Small intestine (tissue), 7 donors: ENCODE measurements at regions not wholly inside any gene's neighbourhood (a gene's known extent, or its start where the extent isn't known, plus 50 kb on each side); places are given as distances from the start of the nearest gene placed in this dataset.

Source experiments
- DNase-seq, 2 donors: peaks; one replicate each; pipeline versions ENCODE4 v3.0.0 to v3.0.0-alpha.2; 2013
- FAIRE-seq: peaks from 2 replicates; lab custom pipeline; 2012; peaks lifted over from hg19 to GRCh38; lab: Jason Lieb, UNC
- H3K27ac ChIP-seq, 3 donors: one replicate each; pipeline ENCODE4 v1.5.1; 2013; ENCODE audit warnings: low read length in 2 of 3, mild to moderate bottlenecking in 2 of 3, control low read depth in 1 of 3, inconsistent platforms in 1 of 3, low read depth in 1 of 3, moderate library complexity in 1 of 3
- H3K27me3 ChIP-seq, 3 donors: one replicate each; pipeline ENCODE4 v1.6.1; 2013; ENCODE audit warnings: low read length in 3 of 3, inconsistent platforms in 1 of 3; ENCODE audit not compliant: control insufficient read depth in 3 of 3, insufficient read depth in 3 of 3
- H3K36me3 ChIP-seq, 3 donors: one replicate each; pipeline ENCODE4 v1.6.1; 2013; ENCODE audit warnings: low read length in 3 of 3, inconsistent platforms in 1 of 3, low read depth in 1 of 3, mild to moderate bottlenecking in 1 of 3, moderate library complexity in 1 of 3; ENCODE audit not compliant: control insufficient read depth in 3 of 3, insufficient read depth in 2 of 3
- H3K4me1 ChIP-seq, 3 donors: one replicate each; pipeline ENCODE4 v1.6.1; 2013; ENCODE audit warnings: low read length in 2 of 3, inconsistent platforms in 1 of 3, low read depth in 1 of 3, mild to moderate bottlenecking in 1 of 3, moderate library complexity in 1 of 3; ENCODE audit not compliant: control insufficient read depth in 3 of 3, insufficient read depth in 2 of 3
- H3K4me3 ChIP-seq, 3 donors: one replicate each; pipeline ENCODE4 v1.5.1; 2013; ENCODE audit warnings: low read length in 3 of 3, control low read depth in 1 of 3, inconsistent platforms in 1 of 3, low read depth in 1 of 3, mild to moderate bottlenecking in 1 of 3, moderate library complexity in 1 of 3
- H3K9me3 ChIP-seq, 2 donors: one replicate each; pipeline ENCODE4 v1.6.1; 2013; ENCODE audit warnings: low read depth in 1 of 2, low read length in 1 of 2; ENCODE audit not compliant: control insufficient read depth in 2 of 2, insufficient read depth in 1 of 2
- WGBS, 3 donors: extraction: QIAGEN DNeasy Blood & Tissue Kit; methylation state at CpG; one replicate each; pipeline ENCODE4 v1.1.7; 2013; 5-methylcytosine and 5-hydroxymethylcytosine counted together
- donor health status: healthy with polysubstance abuse.
- donor health status: control.
- donor health status: control.
- donor health status: Bipolar disorder and iron deficiency.
- donor health status: healthy.

GRCh38 chr2:144032566-144032965, 487.4 kb downstream of the ZEB2 start:
- H3K9me3 ChIP-seq: no peaks in the 10 kb centered on the region
- FAIRE-seq (no peak), DNase-seq (no peak)
- no peak overlapping the region for H3K4me3 ChIP-seq
- no peak overlapping the region for H3K27ac ChIP-seq
- no peaks in the 10 kb centered on the region for H3K36me3 ChIP-seq
- H3K4me1 ChIP-seq: no peaks in the 10 kb centered on the region
- H3K27me3 ChIP-seq: no peaks in the 10 kb centered on the region

GRCh38 chr2:144030791-144031190, 489.1 kb downstream of the ZEB2 start:
- Histone ChIP-seq H3K4me3 (no peak overlapping the region), H3K36me3 (no peaks in the 10 kb centered on the region), H3K4me1 (no peaks in the 10 kb centered on the region), H3K9me3 (no peaks in the 10 kb centered on the region), H3K27ac (no peak overlapping the region), H3K27me3 (no peaks in the 10 kb centered on the region)
- no peak for DNase-seq
- FAIRE-seq: no peak
- WGBS, 3 donors: 81 to 90% (median 87%) methylated on average over 5 of the region's 5 CpGs

- Histone ChIP-seq H3K27ac (no peak overlapping the region), H3K36me3 (no peaks in the 10 kb centered on the region), H3K4me3 (no peak overlapping the region), H3K4me1 (no peaks in the 10 kb centered on the region), H3K27me3 (no peaks in the 10 kb centered on the region), H3K9me3 (peaks cover 0 to 1% of the 10 kb centered on the region in 2 donors)
- DNase-seq: no peak
- FAIRE-seq: no peak
- 42 to 63% (median 54%) methylated on average over 4 of the region's 4 CpGs for WGBS, 3 donors
Observed at GRCh38 chr2:144027593-144027992, 492.3 kb downstream of the ZEB2 start.

GRCh38 chr2:144026753-144027152, 493.2 kb downstream of the ZEB2 start:
- WGBS, 3 donors: 82 to 97% (median 95%) methylated on average over 1 of the region's 1 CpG
- H3K4me1 ChIP-seq: no peaks in the 10 kb centered on the region
- no peaks in the 10 kb centered on the region for H3K27me3 ChIP-seq
- no peak for DNase-seq
- H3K9me3 ChIP-seq: peaks cover 0 to 9% of the 10 kb centered on the region in 2 donors
- H3K4me3 ChIP-seq: no peak overlapping the region
- no peak overlapping the region for H3K27ac ChIP-seq
- no peak for FAIRE-seq
- H3K36me3 ChIP-seq: no peaks in the 10 kb centered on the region

- WGBS, 3 donors: 93 to 95% (median 95%) methylated on average over 6 of the region's 6 CpGs
- H3K4me3 ChIP-seq: no peak overlapping the region
Observed at GRCh38 chr2:144020047-144020446, 499.9 kb downstream of the ZEB2 start.

GRCh38 chr2:144015655-144016245, 504.2 kb downstream of the ZEB2 start:
- FAIRE-seq: no peak
- DNase-seq: no peak
- no peak overlapping the region for H3K4me3 ChIP-seq
- WGBS, 3 donors: 93 to 97% (median 93%) methylated on average over 6 of the region's 6 CpGs
- H3K4me1 ChIP-seq: no peaks in the 10 kb centered on the region
- H3K27ac ChIP-seq: no peak overlapping the region
- H3K36me3 ChIP-seq: no peaks in the 10 kb centered on the region
- H3K27me3 ChIP-seq: no peaks in the 10 kb centered on the region
- no peaks in the 10 kb centered on the region for H3K9me3 ChIP-seq

More at GRCh38 chr2:144020047-144020446, 499.9 kb downstream of the ZEB2 start:
- no peak for FAIRE-seq
- Histone ChIP-seq H3K27ac (no peak overlapping the region), H3K4me1 (no peaks in the 10 kb centered on the region), H3K27me3 (no peaks in the 10 kb centered on the region), H3K36me3 (no peaks in the 10 kb centered on the region), H3K9me3 (peaks cover 0 to 10% of the 10 kb centered on the region in 2 donors)
- no peak for DNase-seq

GRCh38 chr2:144015036-144015435, 504.9 kb downstream of the ZEB2 start:
- no peaks in the 10 kb centered on the region for H3K4me1 ChIP-seq
- FAIRE-seq (no peak), DNase-seq (no peak)
- H3K27ac ChIP-seq: no peak overlapping the region
- no peak overlapping the region for H3K4me3 ChIP-seq
- 60 to 87% (median 77%) methylated on average over 3 of the region's 3 CpGs for WGBS, 3 donors
- no peaks in the 10 kb centered on the region for H3K36me3 ChIP-seq
- no peaks in the 10 kb centered on the region for H3K9me3 ChIP-seq
- no peaks in the 10 kb centered on the region for H3K27me3 ChIP-seq

- Histone ChIP-seq H3K4me1 (no peaks in the 10 kb centered on the region), H3K36me3 (no peaks in the 10 kb centered on the region), H3K27me3 (no peaks in the 10 kb centered on the region), H3K27ac (no peak overlapping the region), H3K4me3 (no peak overlapping the region), H3K9me3 (no peaks in the 10 kb centered on the region)
- FAIRE-seq: no peak
- no peak for DNase-seq
- 93 to 95% (median 94%) methylated on average over 5 of the region's 5 CpGs for WGBS, 3 donors
Observed at GRCh38 chr2:144014103-144014502, 505.8 kb downstream of the ZEB2 start.

- H3K36me3 ChIP-seq: no peaks in the 10 kb centered on the region
- DNase-seq: no peak
- H3K27ac ChIP-seq: no peak overlapping the region
- FAIRE-seq: no peak
- no peaks in the 10 kb centered on the region for H3K27me3 ChIP-seq
- WGBS, 3 donors: 93 to 96% (median 96%) methylated on average over 4 of the region's 4 CpGs
- no peak overlapping the region for H3K4me3 ChIP-seq
- H3K4me1 ChIP-seq: no peaks in the 10 kb centered on the region
- H3K9me3 ChIP-seq: no peaks in the 10 kb centered on the region
Observed at GRCh38 chr2:144012304-144012703, 507.6 kb downstream of the ZEB2 start.
